Stimulated activated CD4-positive, alpha-beta T cell treated with anti-CD3 and anti-CD28 coated beads, Interleukin-2, amount 100 ng/mL, for 24 hours (primary cell): ENCODE measurements at regions not wholly inside any gene's neighbourhood (a gene's known extent, or its start where the extent isn't known, plus 50 kb on each side); places are given as distances from the start of the nearest gene placed in this dataset.
"Not testable (repeated sequence)": the region's sequence is repeated elsewhere in the genome, so short reads cannot be mapped to it uniquely, and the experiment has no call there.

Source experiments
- DNase-seq, 2 donors: peaks; one replicate each; pipeline ENCODE4 v3.0.0-alpha.2; 2020

- no peak for DNase-seq
Observed at GRCh38 chr14:87034680-87035079, 958.3 kb downstream of the GALC start.

GRCh38 chr14:87030197-87030596, 962.8 kb downstream of the GALC start:
- DNase-seq, result no peak

GRCh38 chr14:87020106-87020505, 972.9 kb downstream of the GALC start:
- not testable (repeated sequence) for DNase-seq

- DNase-seq, result no peak
Observed at GRCh38 chr14:87018294-87018693, 974.7 kb downstream of the GALC start.

GRCh38 chr14:87017335-87017734, 975.6 kb downstream of the GALC start:
- no peak for DNase-seq

GRCh38 chr14:87014856-87015255, 978.1 kb downstream of the GALC start:
- no peak for DNase-seq

GRCh38 chr14:87013583-87013982, 979.4 kb downstream of the GALC start:
- DNase-seq, result no peak

GRCh38 chr14:87008965-87009364, 984.0 kb downstream of the GALC start:
- no peak for DNase-seq

- no peak for DNase-seq
Observed at GRCh38 chr14:87005280-87005679, 987.7 kb downstream of the GALC start.

GRCh38 chr14:87002776-87003175, 990.2 kb downstream of the GALC start:
- DNase-seq, result no peak

- no peak for DNase-seq
Observed at GRCh38 chr14:87001333-87001732, 991.6 kb downstream of the GALC start.

GRCh38 chr14:87000081-87000480, 992.9 kb downstream of the GALC start:
- no peak for DNase-seq

GRCh38 chr14:86999036-86999435, 993.9 kb downstream of the GALC start:
- no peak for DNase-seq

- DNase-seq, result no peak
Observed at GRCh38 chr14:86997271-86997670, 995.7 kb downstream of the GALC start.

- DNase-seq, result no peak
Observed at GRCh38 chr14:86990396-86990795, 1002.6 kb downstream of the GALC start.

- DNase-seq, result no peak
Observed at GRCh38 chr14:86989285-86989684, 1003.7 kb downstream of the GALC start.

GRCh38 chr14:86987966-86988365, 1005.0 kb downstream of the GALC start:
- DNase-seq, result no peak

- DNase-seq, result no peak
Observed at GRCh38 chr14:86973177-86973576, 1019.8 kb downstream of the GALC start.

GRCh38 chr14:86971292-86971691, 1021.7 kb downstream of the GALC start:
- no peak for DNase-seq

GRCh38 chr14:86961106-86961716, 1031.8 kb downstream of the GALC start:
- DNase-seq, result no peak

- DNase-seq, result no peak
Observed at GRCh38 chr14:86955771-86956354, 1037.1 kb downstream of the GALC start.

- no peak for DNase-seq
Observed at GRCh38 chr14:86954623-86955022, 1038.4 kb downstream of the GALC start.

- no peak for DNase-seq
Observed at GRCh38 chr14:86946446-86946845, 1046.5 kb downstream of the GALC start.

GRCh38 chr14:86944434-86944833, 1048.5 kb downstream of the GALC start:
- no peak for DNase-seq
